ENCODE measurements at regions not wholly inside any gene's neighbourhood (a gene's known extent, or its start where the extent isn't known, plus 50 kb on each side); places are given as distances from the start of the nearest gene placed in this dataset.

- TF ChIP-seq, protein P1, sequence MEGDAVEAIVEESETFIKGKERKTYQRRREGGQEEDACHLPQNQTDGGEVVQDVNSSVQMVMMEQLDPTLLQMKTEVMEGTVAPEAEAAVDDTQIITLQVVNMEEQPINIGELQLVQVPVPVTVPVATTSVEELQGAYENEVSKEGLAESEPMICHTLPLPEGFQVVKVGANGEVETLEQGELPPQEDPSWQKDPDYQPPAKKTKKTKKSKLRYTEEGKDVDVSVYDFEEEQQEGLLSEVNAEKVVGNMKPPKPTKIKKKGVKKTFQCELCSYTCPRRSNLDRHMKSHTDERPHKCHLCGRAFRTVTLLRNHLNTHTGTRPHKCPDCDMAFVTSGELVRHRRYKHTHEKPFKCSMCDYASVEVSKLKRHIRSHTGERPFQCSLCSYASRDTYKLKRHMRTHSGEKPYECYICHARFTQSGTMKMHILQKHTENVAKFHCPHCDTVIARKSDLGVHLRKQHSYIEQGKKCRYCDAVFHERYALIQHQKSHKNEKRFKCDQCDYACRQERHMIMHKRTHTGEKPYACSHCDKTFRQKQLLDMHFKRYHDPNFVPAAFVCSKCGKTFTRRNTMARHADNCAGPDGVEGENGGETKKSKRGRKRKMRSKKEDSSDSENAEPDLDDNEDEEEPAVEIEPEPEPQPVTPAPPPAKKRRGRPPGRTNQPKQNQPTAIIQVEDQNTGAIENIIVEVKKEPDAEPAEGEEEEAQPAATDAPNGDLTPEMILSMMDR (IDR thresholded peaks at IDR 0.05), result no peak
- no peak for TF ChIP-seq POLR2A (IDR thresholded peaks at IDR 0.05)
Observed at GRCh38 chr4:12414181-12414812, 985.6 kb upstream of the HS3ST1 start.
